Calu3 (cell line): ENCODE measurements at regions not wholly inside any gene's neighbourhood (a gene's known extent, or its start where the extent isn't known, plus 50 kb on each side); places are given as distances from the start of the nearest gene placed in this dataset.
"Not testable (repeated sequence)": the region's sequence is repeated elsewhere in the genome, so short reads cannot be mapped to it uniquely, and the experiment has no call there.

Experiments
- BruUV-seq: library from RNA; stranded (reverse); fragments of 400-500 nt; replicated peaks from 2 replicates; lab custom pipeline; 2021; lab: Mats Ljungman, UMichigan
- CTCF ChIA-PET: fragments of 300-600 bp; sonication (Branson Sonifier 250); formaldehyde crosslinking; loops from one replicate; lab custom pipeline; 2022; ENCODE audit warnings: antibody characterized with exemption; lab: Charles Lee
- DNase-seq: peaks from one replicate; pipeline ENCODE4 v3.0.0; 2022
- H3K27ac Mint-ChIP-seq: one replicate; pipeline ENCODE4 v1.8.0; 2022; ENCODE audit warnings: mixed read lengths; ENCODE audit not compliant: unreplicated experiment
- H3K27me3 Mint-ChIP-seq: one replicate; pipeline ENCODE4 v1.8.0; 2022; ENCODE audit warnings: mixed read lengths; ENCODE audit not compliant: unreplicated experiment
- H3K36me3 Mint-ChIP-seq: one replicate; pipeline ENCODE4 v1.8.0; 2022; ENCODE audit warnings: mild to moderate bottlenecking, moderate library complexity, mixed read lengths; ENCODE audit not compliant: insufficient read depth, unreplicated experiment
- H3K4me1 Mint-ChIP-seq: one replicate; pipeline ENCODE4 v1.8.0; 2022; ENCODE audit warnings: mild to moderate bottlenecking, low read depth, mixed read lengths; ENCODE audit not compliant: unreplicated experiment
- H3K4me3 Mint-ChIP-seq: one replicate; pipeline ENCODE4 v1.8.0; 2022; ENCODE audit warnings: mild to moderate bottlenecking, low read depth, moderate library complexity, mixed read lengths; ENCODE audit not compliant: unreplicated experiment
- H3K9me3 Mint-ChIP-seq: one replicate; pipeline ENCODE4 v1.8.0; 2022; ENCODE audit warnings: low read depth, mixed read lengths; ENCODE audit not compliant: unreplicated experiment
- CTCF ChIP-seq: fragments of 200-600 bp; IDR thresholded peaks from one replicate; pipeline ENCODE4 v1.8.0; 2022; ENCODE audit warnings: antibody characterized with exemption; ENCODE audit not compliant: unreplicated experiment
- intact Hi-C: fragments of 100-400 bp; cut with micrococcal nuclease; formaldehyde crosslinking; loops from one replicate; pipeline ENCODE4 v1.10.0; 2022; ENCODE audit not compliant: unreplicated experiment

GRCh38 chr12:131634037-131634436, 76.9 kb upstream of the SFSWAP start:
- intact Hi-C loops = no loop called here
- no peak for TF ChIP-seq CTCF
- no peak for DNase-seq
- H3K27ac Mint-ChIP-seq = no peak overlapping the region
- H3K4me1 Mint-ChIP-seq = no peaks in the 10 kb centered on the region
- no peaks in the 10 kb centered on the region for H3K9me3 Mint-ChIP-seq
- CTCF ChIA-PET = no interaction called here
- no peak overlapping the region for H3K4me3 Mint-ChIP-seq
- no TSS peak for BruUV-seq
- H3K27me3 Mint-ChIP-seq = peaks cover 84% of the 10 kb centered on the region
- H3K36me3 Mint-ChIP-seq = no peaks in the 10 kb centered on the region

- DNase-seq, H3K9me3 Mint-ChIP-seq, BruUV-seq, intact Hi-C loops, H3K27ac Mint-ChIP-seq, H3K4me3 Mint-ChIP-seq, CTCF ChIA-PET, H3K36me3 Mint-ChIP-seq, H3K4me1 Mint-ChIP-seq: not testable (repeated sequence)
- peaks cover 81% of the 10 kb centered on the region for H3K27me3 Mint-ChIP-seq
These were observed 75.9 kb upstream of the SFSWAP start for GRCh38 chr12:131635012-131635411.

GRCh38 chr12:131635491-131636122, 75.3 kb upstream of the SFSWAP start:
- TF ChIP-seq CTCF = no peak
- BruUV-seq = no TSS peak
- no peaks in the 10 kb centered on the region for H3K4me1 Mint-ChIP-seq
- H3K9me3 Mint-ChIP-seq = no peaks in the 10 kb centered on the region
- H3K27me3 Mint-ChIP-seq = peaks cover 81% of the 10 kb centered on the region
- no peaks in the 10 kb centered on the region for H3K36me3 Mint-ChIP-seq
- no peak overlapping the region for H3K4me3 Mint-ChIP-seq
- no peak overlapping the region for H3K27ac Mint-ChIP-seq
- no peak for DNase-seq
- CTCF ChIA-PET = no interaction called here
- intact Hi-C loops = no loop called here

GRCh38 chr12:131636266-131636665, 74.6 kb upstream of the SFSWAP start:
- CTCF ChIA-PET = no interaction called here
- intact Hi-C loops = no loop called here
- H3K4me1 Mint-ChIP-seq = no peaks in the 10 kb centered on the region
- no peak overlapping the region for H3K4me3 Mint-ChIP-seq
- DNase-seq = no peak
- no peaks in the 10 kb centered on the region for H3K9me3 Mint-ChIP-seq
- no peak for TF ChIP-seq CTCF
- H3K36me3 Mint-ChIP-seq = no peaks in the 10 kb centered on the region
- no peak overlapping the region for H3K27ac Mint-ChIP-seq
- BruUV-seq = no TSS peak
- peaks cover 81% of the 10 kb centered on the region for H3K27me3 Mint-ChIP-seq

- no peak for TF ChIP-seq CTCF
- peaks cover 79% of the 10 kb centered on the region for H3K27me3 Mint-ChIP-seq
- intact Hi-C loops = no loop called here
- BruUV-seq = no TSS peak
- H3K4me1 Mint-ChIP-seq = no peaks in the 10 kb centered on the region
- H3K4me3 Mint-ChIP-seq = no peak overlapping the region
- no peaks in the 10 kb centered on the region for H3K36me3 Mint-ChIP-seq
- no peak overlapping the region for H3K27ac Mint-ChIP-seq
- H3K9me3 Mint-ChIP-seq = no peaks in the 10 kb centered on the region
- no peak for DNase-seq
- CTCF ChIA-PET = interaction anchor here (0.6 to 0.7 kb wide), 2 partner anchors 20 to 1954 kb away, joined by 3 to 6 read pairs; no protein-coding TSS in a partner anchor
These were observed 73.7 kb upstream of the SFSWAP start for GRCh38 chr12:131636940-131637750.
